ENCODE measurements at regions not wholly inside any gene's neighbourhood (a gene's known extent, or its start where the extent isn't known, plus 50 kb on each side); places are given as distances from the start of the nearest gene placed in this dataset.

GRCh38 chr21:16740511-16740910, 772.3 kb upstream of the CXADR start:
- no peak for DNase-seq
- Histone ChIP-seq H3K4me1 (no peaks in the 10 kb centered on the region), H3K36me3 (no peaks in the 10 kb centered on the region), H3K27ac (no peak overlapping the region), H3K4me3 (replicated peaks in 1 of 3) (no peak overlapping the region), H3K27me3 (no peaks in the 10 kb centered on the region), H3K9me3 (no peaks in the 10 kb centered on the region)
- TF ChIP-seq CTCF (IDR thresholded peaks at IDR 0.05) (no peak), POLR2A (IDR thresholded peaks at IDR 0.05) (no peak)
- 60 to 68% methylated on average over 8 of the region's 8 CpGs for WGBS, 2 donors
- intact Hi-C loops (cut with DNase I): no loop called here

- H3K9me3 ChIP-seq: no peaks in the 10 kb centered on the region
- no peak overlapping the region for H3K27ac ChIP-seq
- no peaks in the 10 kb centered on the region for H3K4me1 ChIP-seq
- TF ChIP-seq CTCF (IDR thresholded peaks at IDR 0.05): no peak
- no peak for TF ChIP-seq POLR2A (IDR thresholded peaks at IDR 0.05)
- no peak overlapping the region for H3K4me3 ChIP-seq (replicated peaks in 1 of 3)
- intact Hi-C loops (cut with DNase I): no loop called here
- 56 to 70% methylated on average over 7 of the region's 7 CpGs for WGBS, 2 donors
- H3K36me3 ChIP-seq: no peaks in the 10 kb centered on the region
- no peaks in the 10 kb centered on the region for H3K27me3 ChIP-seq
- no peak for DNase-seq
These were observed 771.6 kb upstream of the CXADR start for GRCh38 chr21:16741141-16741665.

DNA sequence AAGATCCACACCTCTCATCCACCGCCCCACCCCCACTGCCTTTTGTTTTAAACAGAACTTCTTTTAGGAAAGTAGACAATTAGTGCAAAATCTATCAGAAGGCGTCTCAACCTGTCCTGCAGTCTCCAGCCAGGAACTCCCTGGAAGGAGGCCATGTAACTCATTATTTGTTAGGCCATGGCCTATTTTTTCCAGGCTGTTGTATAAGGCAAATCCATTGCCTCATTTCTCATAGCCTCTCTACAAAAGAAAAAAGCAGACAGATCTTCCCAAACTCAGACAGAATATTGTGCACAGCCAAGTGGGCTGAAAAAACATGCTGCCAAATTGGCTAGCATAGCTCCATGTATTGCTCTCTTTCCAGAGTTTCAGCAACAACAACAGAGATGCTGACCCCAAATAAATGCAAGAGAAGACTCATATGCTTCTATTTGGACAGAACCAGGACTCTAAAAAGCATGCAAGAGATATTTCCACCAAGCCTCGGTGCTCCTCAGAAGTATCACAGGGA, 770.7 kb upstream of the CXADR start:
- WGBS, 2 donors: 64 to 67% methylated on average over 3 of the region's 3 CpGs
- H3K27me3 ChIP-seq: no peaks in the 10 kb centered on the region
- H3K9me3 ChIP-seq: no peaks in the 10 kb centered on the region
- H3K36me3 ChIP-seq: no peaks in the 10 kb centered on the region
- intact Hi-C loops (cut with DNase I): no loop called here
- TF ChIP-seq POLR2A (IDR thresholded peaks at IDR 0.05): no peak
- no peak for TF ChIP-seq CTCF (IDR thresholded peaks at IDR 0.05)
- H3K27ac ChIP-seq: no peak overlapping the region
- no peak overlapping the region for H3K4me3 ChIP-seq (replicated peaks in 1 of 3)
- DNase-seq: peak in 1 of 2 donors; percentile 2
- no peaks in the 10 kb centered on the region for H3K4me1 ChIP-seq

- H3K4me3 ChIP-seq (replicated peaks in 1 of 3): no peak overlapping the region
- no peaks in the 10 kb centered on the region for H3K27me3 ChIP-seq
- DNase-seq: no peak
- no peaks in the 10 kb centered on the region for H3K4me1 ChIP-seq
- TF ChIP-seq CTCF (IDR thresholded peaks at IDR 0.05) (no peak), POLR2A (IDR thresholded peaks at IDR 0.05) (no peak)
- no peaks in the 10 kb centered on the region for H3K9me3 ChIP-seq
- no peak overlapping the region for H3K27ac ChIP-seq
- intact Hi-C loops (cut with DNase I): no loop called here
- H3K36me3 ChIP-seq: no peaks in the 10 kb centered on the region
- 73 to 74% methylated on average over 5 of the region's 5 CpGs for WGBS, 2 donors
These were observed 770.1 kb upstream of the CXADR start for GRCh38 chr21:16742741-16743140.

- no peaks in the 10 kb centered on the region for H3K36me3 ChIP-seq
- H3K27ac ChIP-seq: no peak overlapping the region
- H3K4me3 ChIP-seq (replicated peaks in 1 of 3): no peak overlapping the region
- H3K9me3 ChIP-seq: no peaks in the 10 kb centered on the region
- H3K4me1 ChIP-seq: no peaks in the 10 kb centered on the region
- TF ChIP-seq POLR2A (IDR thresholded peaks at IDR 0.05) (no peak), CTCF (IDR thresholded peaks at IDR 0.05) (no peak)
- DNase-seq: no peak
- 86 to 95% methylated on average over 1 of the region's 1 CpG for WGBS, 2 donors
- intact Hi-C loops (cut with DNase I): no loop called here
- no peaks in the 10 kb centered on the region for H3K27me3 ChIP-seq
These were observed 769.5 kb upstream of the CXADR start for GRCh38 chr21:16743317-16743716.
